HEK293T (cell line): ENCODE measurements at regions not wholly inside any gene's neighbourhood (a gene's known extent, or its start where the extent isn't known, plus 50 kb on each side); places are given as distances from the start of the nearest gene placed in this dataset.

Experiments used
- FOXK2 ChIP-seq: fragments of 450-650 bp; IDR thresholded peaks from 2 replicates; pipeline ENCODE4 v1.6.1; 2016; ENCODE audit warnings: mild to moderate bottlenecking
- LEF1 ChIP-seq: fragments of 450-650 bp; IDR thresholded peaks from 2 replicates; pipeline ENCODE4 v1.6.1; 2017; ENCODE audit warnings: mild to moderate bottlenecking, borderline replicate concordance
- SP1 ChIP-seq: fragments of 450-650 bp; IDR thresholded peaks from 2 replicates; pipeline ENCODE4 v1.6.1; 2017
- ZNF384 ChIP-seq: fragments of 450-650 bp; IDR thresholded peaks from 2 replicates; pipeline ENCODE4 v1.6.1; 2016

- TF ChIP-seq LEF1 (no peak), SP1 (no peak), FOXK2 (no peak), ZNF384 (no peak)
Measured at GRCh38 chr4:3355266-3355748, 62.5 kb downstream of the RGS12 start.
